NB4 (cell line): ENCODE measurements at regions not wholly inside any gene's neighbourhood (a gene's known extent, or its start where the extent isn't known, plus 50 kb on each side); places are given as distances from the start of the nearest gene placed in this dataset.

ENCODE experiments used
- DNase-seq: peaks from one replicate; pipeline ENCODE4 v3.0.0; 2010; ENCODE audit warnings: low read depth
- H3K4me3 ChIP-seq: one replicate; pipeline ENCODE4 v1.5.1; 2011; ENCODE audit warnings: mild to moderate bottlenecking, low read depth, low read length, moderate library complexity
- CTCF ChIP-seq: IDR thresholded peaks from one replicate; pipeline ENCODE4 v1.5.1; 2012; ENCODE audit warnings: low read depth, low read length
- MAX ChIP-seq: IDR thresholded peaks from 2 replicates; pipeline ENCODE4 v1.6.1; 2011; ENCODE audit warnings: low read depth, low read length
- MYC ChIP-seq: IDR thresholded peaks from 2 replicates; pipeline ENCODE4 v1.6.1; 2011; ENCODE audit warnings: low read depth, low read length
- POLR2A ChIP-seq: IDR thresholded peaks from 2 replicates; pipeline ENCODE4 v1.6.1; 2011; ENCODE audit warnings: mild to moderate bottlenecking; ENCODE audit not compliant: insufficient read length; ENCODE audit errors: extremely low read depth

GRCh38 chr9:75432888-75433287 is 344.6 kb downstream of the OSTF1 start:
- H3K4me3 ChIP-seq: no peak overlapping the region
- TF ChIP-seq POLR2A (no peak), CTCF (no peak), MYC (no peak), MAX (no peak)
- no peak for DNase-seq

- DNase-seq: no peak
- no peak overlapping the region for H3K4me3 ChIP-seq
- no peak for TF ChIP-seq MYC
- no peak for TF ChIP-seq CTCF
- TF ChIP-seq MAX: no peak
- TF ChIP-seq POLR2A: no peak
Observed at GRCh38 chr9:75438716-75439115, 350.4 kb downstream of the OSTF1 start.

GRCh38 chr9:75440914-75441313 is 352.6 kb downstream of the OSTF1 start:
- TF ChIP-seq POLR2A: no peak
- TF ChIP-seq MYC: no peak
- TF ChIP-seq CTCF: no peak
- no peak for TF ChIP-seq MAX
- no peak for DNase-seq
- no peak overlapping the region for H3K4me3 ChIP-seq

- no peak for DNase-seq
- no peak for TF ChIP-seq MAX
- no peak overlapping the region for H3K4me3 ChIP-seq
Observed at GRCh38 chr9:75445144-75445543, 356.8 kb downstream of the OSTF1 start.

GRCh38 chr9:75447281-75447680 is 359.0 kb downstream of the OSTF1 start:
- H3K4me3 ChIP-seq: no peak overlapping the region
- TF ChIP-seq CTCF (no peak), MYC (no peak), POLR2A (no peak), MAX (no peak)
- no peak for DNase-seq

GRCh38 chr9:75448281-75448680 is 360.0 kb downstream of the OSTF1 start:
- TF ChIP-seq MAX (no peak), CTCF (no peak), MYC (no peak), POLR2A (no peak)
- H3K4me3 ChIP-seq: no peak overlapping the region
- DNase-seq: no peak
